GM13976 (cell line): ENCODE measurements at regions not wholly inside any gene's neighbourhood (a gene's known extent, or its start where the extent isn't known, plus 50 kb on each side); places are given as distances from the start of the nearest gene placed in this dataset.
"Not testable (repeated sequence)": the region's sequence is repeated elsewhere in the genome, so short reads cannot be mapped to it uniquely, and the experiment has no call there.

ENCODE experiments used
- DNase-seq: peaks from one replicate; pipeline ENCODE4 v3.0.0; 2012; ENCODE audit warnings: low spot score
- CTCF ChIP-seq: IDR thresholded peaks from 2 replicates; pipeline ENCODE4 v1.5.1; 2012; ENCODE audit warnings: borderline replicate concordance, mild to moderate bottlenecking; ENCODE audit not compliant: insufficient read depth; ENCODE audit errors: extremely low read depth, missing control alignments, control extremely low read depth
- in situ Hi-C: fragments of 300-500 bp; cut with MboI; formaldehyde crosslinking; loops from one replicate; pipeline ENCODE4 v1.12.0; 2022; ENCODE audit warnings: low sequenced_read_pairs, mixed read lengths, inconsistent platforms; ENCODE audit not compliant: unreplicated experiment

GRCh38 chr4:60656171-60656570 is 544.0 kb upstream of the ADGRL3 start:
- in situ Hi-C loops: no loop called here
- TF ChIP-seq CTCF: no peak
- no peak for DNase-seq

GRCh38 chr4:60657041-60657440 is 543.1 kb upstream of the ADGRL3 start:
- no peak for TF ChIP-seq CTCF
- DNase-seq: no peak
- in situ Hi-C loops: no loop called here

GRCh38 chr4:60657807-60658206 is 542.3 kb upstream of the ADGRL3 start:
- DNase-seq: peak; percentile 4
- no peak for TF ChIP-seq CTCF
- in situ Hi-C loops: no loop called here

- DNase-seq: no peak
- in situ Hi-C loops: no loop called here
- TF ChIP-seq CTCF: no peak
Measured at GRCh38 chr4:60663769-60664168, 536.4 kb upstream of the ADGRL3 start.

- TF ChIP-seq CTCF: no peak
- in situ Hi-C loops: no loop called here
- no peak for DNase-seq
Measured at GRCh38 chr4:60682901-60683300, 517.2 kb upstream of the ADGRL3 start.

GRCh38 chr4:60683357-60683756 is 516.8 kb upstream of the ADGRL3 start:
- no peak for TF ChIP-seq CTCF
- DNase-seq: no peak
- in situ Hi-C loops: no loop called here

- DNase-seq: no peak
- no peak for TF ChIP-seq CTCF
- in situ Hi-C loops: no loop called here
Measured at GRCh38 chr4:60683973-60684372, 516.2 kb upstream of the ADGRL3 start.

- in situ Hi-C loops, DNase-seq: not testable (repeated sequence)
Measured at GRCh38 chr4:60696062-60696461, 504.1 kb upstream of the ADGRL3 start.
